SK-N-MC (cell line): ENCODE measurements at regions not wholly inside any gene's neighbourhood (a gene's known extent, or its start where the extent isn't known, plus 50 kb on each side); places are given as distances from the start of the nearest gene placed in this dataset.

Source experiments
- DNase-seq: peaks from one replicate; pipeline ENCODE4 v3.0.0-alpha.2; 2011; ENCODE audit warnings: low read depth, low spot score
- H3K27ac ChIP-seq: fragments of 200-600 bp; sonication (generic); 2 replicates; pipeline ENCODE4 v1.5.1; 2016; ENCODE audit warnings: mixed run types
- H3K36me3 ChIP-seq: fragments of 200-600 bp; sonication (generic); 2 replicates; pipeline ENCODE4 v1.6.1; 2017; ENCODE audit warnings: antibody characterized with exemption, low read length, mixed read lengths; ENCODE audit not compliant: insufficient read depth
- H3K4me3 ChIP-seq: fragments of 200-600 bp; sonication (generic); 2 replicates; pipeline ENCODE4 v1.5.1; 2016
- H3K9ac ChIP-seq: fragments of 200-600 bp; sonication (generic); 2 replicates; pipeline ENCODE4 v1.8.0; 2017; ENCODE audit warnings: mixed run types, mixed read lengths; ENCODE audit not compliant: insufficient read length
- H3K9me3 ChIP-seq: fragments of 200-600 bp; sonication (generic); 2 replicates; pipeline ENCODE4 v1.6.1; 2017; ENCODE audit warnings: low read depth, mild to moderate bottlenecking, antibody characterized with exemption, low read length, moderate library complexity, mixed read lengths
- EZH2 ChIP-seq: fragments of 200-600 bp; sonication (generic); IDR thresholded peaks from one replicate; pipeline ENCODE4 v1.6.1; 2017; ENCODE audit warnings: antibody characterized with exemption
- FOXP2 ChIP-seq: optimal IDR thresholded peaks from 2 replicates; pipeline ENCODE3; 2011; ENCODE audit warnings: mild to moderate bottlenecking, moderate library complexity; ENCODE audit not compliant: insufficient read depth; ENCODE audit errors: extremely low read length, control extremely low read depth
- POLR2AphosphoS5 ChIP-seq: IDR thresholded peaks from 2 replicates; pipeline ENCODE4 v1.6.1; 2012; ENCODE audit warnings: mild to moderate bottlenecking, low read depth, low read length, borderline replicate concordance

DNA sequence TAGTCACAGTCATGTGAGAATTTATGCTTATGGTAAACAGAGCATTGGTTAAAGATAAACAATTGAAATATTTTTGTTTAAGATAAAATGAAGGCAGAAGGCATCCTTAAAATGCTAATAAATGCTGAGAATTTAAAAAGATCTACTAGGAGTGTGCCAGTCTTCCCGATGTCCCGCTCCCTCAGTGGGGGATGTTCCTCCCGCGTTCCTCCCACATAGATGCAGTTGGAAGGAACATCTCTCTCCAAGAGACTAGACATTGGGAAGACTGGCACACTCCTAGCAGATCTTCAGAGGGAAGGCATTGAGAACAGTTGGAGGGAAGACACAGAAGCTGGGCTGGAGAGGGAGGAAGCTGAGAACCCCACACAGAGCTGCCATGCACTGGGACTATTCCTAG is 203.3 kb downstream of the EDN1 start:
- DNase-seq: no peak
- H3K27ac ChIP-seq: no peak overlapping the region
- H3K9ac ChIP-seq: no peak overlapping the region
- H3K9me3 ChIP-seq: no peaks in the 10 kb centered on the region
- H3K4me3 ChIP-seq: no peak overlapping the region
- no peak for TF ChIP-seq EZH2
- no peaks in the 10 kb centered on the region for H3K36me3 ChIP-seq

DNA sequence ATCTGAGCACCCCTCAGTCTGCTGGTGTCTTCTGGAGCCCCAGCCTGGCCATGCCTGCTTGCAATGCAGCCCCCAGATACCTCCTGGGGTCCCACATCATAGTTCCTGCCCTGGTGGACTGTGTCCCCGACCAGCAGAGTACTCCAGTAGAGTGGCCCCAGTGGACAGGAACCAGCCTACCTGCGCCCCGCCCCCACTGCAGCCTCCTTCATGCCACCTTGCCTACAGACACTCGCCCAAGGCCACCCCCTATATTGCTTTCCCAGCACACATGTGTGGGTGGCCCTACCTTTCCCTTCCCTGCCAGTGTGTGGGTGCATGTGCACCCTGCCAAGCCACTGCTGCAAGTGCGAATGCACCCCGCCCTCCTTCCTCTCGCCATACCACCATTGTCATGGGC is 204.0 kb downstream of the EDN1 start:
- no peaks in the 10 kb centered on the region for H3K9me3 ChIP-seq
- no peak overlapping the region for H3K4me3 ChIP-seq
- no peak for TF ChIP-seq FOXP2
- TF ChIP-seq EZH2: no peak
- no peak for TF ChIP-seq POLR2AphosphoS5
- no peaks in the 10 kb centered on the region for H3K36me3 ChIP-seq
- H3K9ac ChIP-seq: no peak overlapping the region
- no peak for DNase-seq
- H3K27ac ChIP-seq: no peak overlapping the region

DNA sequence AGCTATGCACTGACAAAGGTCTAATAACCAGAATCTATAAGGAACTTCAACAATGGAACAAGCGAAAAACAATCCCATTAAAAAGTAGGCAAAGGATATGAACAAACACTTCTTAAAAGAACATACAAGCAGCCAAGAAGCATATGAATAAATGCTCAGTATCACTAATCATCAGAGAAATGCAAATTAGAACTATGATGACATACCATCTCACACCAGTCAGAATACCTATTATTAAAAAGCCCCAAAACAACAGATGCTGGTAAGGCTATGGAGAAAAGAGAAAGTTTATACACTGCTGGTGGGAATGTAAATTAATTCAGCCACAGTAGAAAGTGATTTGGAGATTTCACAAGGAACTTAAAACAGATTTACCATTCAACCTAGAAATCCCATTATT is 211.8 kb downstream of the EDN1 start:
- TF ChIP-seq EZH2: no peak
- no peak for TF ChIP-seq FOXP2
- TF ChIP-seq POLR2AphosphoS5: no peak
- Histone ChIP-seq H3K27ac (no peak overlapping the region), H3K9ac (no peak overlapping the region), H3K9me3 (no peaks in the 10 kb centered on the region), H3K36me3 (no peaks in the 10 kb centered on the region), H3K4me3 (no peak overlapping the region)
- DNase-seq: no peak

DNA sequence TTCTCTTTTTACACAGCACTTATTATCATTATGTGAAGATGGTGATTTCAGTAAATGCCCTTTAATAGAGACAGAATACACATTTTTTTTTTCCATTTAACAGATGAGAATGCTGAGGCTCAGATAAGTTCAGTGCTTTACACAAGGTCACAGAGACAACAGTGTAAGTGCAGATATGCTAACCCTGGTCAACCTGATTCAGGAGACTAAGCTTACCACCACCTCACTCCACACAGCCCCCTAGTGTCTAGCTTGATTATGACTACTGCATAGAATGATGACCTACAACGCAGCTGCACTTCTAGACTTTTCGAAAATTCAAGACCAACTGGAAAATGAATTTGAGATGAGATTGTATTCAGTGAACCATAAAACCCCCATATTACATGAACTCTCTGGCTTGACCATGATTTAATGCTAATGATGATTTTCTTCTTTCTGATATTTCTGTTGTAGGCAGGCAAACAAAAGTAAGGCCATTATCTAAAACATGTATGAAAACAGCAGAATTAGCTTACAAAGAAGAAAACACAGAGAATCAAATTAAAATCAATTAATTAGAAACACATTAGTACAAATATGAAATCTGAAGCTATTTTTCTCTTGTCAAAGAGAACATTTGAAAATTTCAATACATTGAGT is 212.1 kb upstream of the PHACTR1 start:
- Histone ChIP-seq H3K9me3 (no peaks in the 10 kb centered on the region), H3K36me3 (no peaks in the 10 kb centered on the region), H3K27ac (no peak overlapping the region), H3K4me3 (no peak overlapping the region), H3K9ac (no peak overlapping the region)
- no peak for TF ChIP-seq EZH2
- no peak for TF ChIP-seq POLR2AphosphoS5
- TF ChIP-seq FOXP2: no peak
- DNase-seq: no peak

DNA sequence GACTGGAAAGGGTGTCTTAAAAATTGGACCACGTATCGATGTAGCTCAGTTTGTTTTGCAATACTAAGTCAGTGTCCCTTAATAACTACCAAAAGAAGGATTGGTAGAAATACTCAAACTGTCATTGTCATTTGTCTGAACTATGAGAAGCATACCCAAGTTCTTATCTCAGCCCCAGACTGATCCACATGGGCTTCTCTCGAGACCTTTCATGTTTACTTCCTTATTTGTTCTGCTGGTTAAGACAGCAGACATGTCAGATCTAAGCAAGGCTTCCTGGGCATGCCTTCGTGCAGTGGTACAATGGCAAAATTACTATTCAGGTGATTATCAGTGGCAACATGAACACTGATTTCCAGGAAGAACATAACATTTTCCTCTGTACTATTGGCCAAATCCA is 211.1 kb upstream of the PHACTR1 start:
- H3K27ac ChIP-seq: no peak overlapping the region
- H3K4me3 ChIP-seq: no peak overlapping the region
- no peak overlapping the region for H3K9ac ChIP-seq
- H3K36me3 ChIP-seq: no peaks in the 10 kb centered on the region
- no peak for TF ChIP-seq EZH2
- TF ChIP-seq POLR2AphosphoS5: no peak
- no peak for TF ChIP-seq FOXP2
- H3K9me3 ChIP-seq: no peaks in the 10 kb centered on the region
- no peak for DNase-seq

DNA sequence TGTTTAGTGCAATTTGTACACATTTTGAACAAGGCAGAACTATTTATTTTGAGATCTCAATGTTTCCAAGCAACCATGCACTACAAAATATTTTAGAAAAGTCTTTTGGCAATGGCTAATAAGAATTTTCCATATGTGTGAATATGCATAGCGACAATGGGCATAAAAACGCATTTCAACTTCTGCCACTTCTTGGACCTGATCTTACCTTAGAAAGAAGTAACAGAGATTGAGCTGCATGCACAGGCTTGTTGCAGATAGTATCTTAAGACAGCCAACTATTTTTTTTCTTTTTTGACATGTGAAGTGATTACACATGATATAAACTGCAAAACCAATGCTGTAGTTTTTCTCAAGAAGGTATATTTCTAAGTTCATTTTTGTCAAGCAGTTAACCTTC is 210.4 kb upstream of the PHACTR1 start:
- no peak for TF ChIP-seq FOXP2
- H3K9me3 ChIP-seq: no peaks in the 10 kb centered on the region
- H3K27ac ChIP-seq: no peak overlapping the region
- no peak for DNase-seq
- H3K4me3 ChIP-seq: no peak overlapping the region
- H3K9ac ChIP-seq: no peak overlapping the region
- H3K36me3 ChIP-seq: no peaks in the 10 kb centered on the region

DNA sequence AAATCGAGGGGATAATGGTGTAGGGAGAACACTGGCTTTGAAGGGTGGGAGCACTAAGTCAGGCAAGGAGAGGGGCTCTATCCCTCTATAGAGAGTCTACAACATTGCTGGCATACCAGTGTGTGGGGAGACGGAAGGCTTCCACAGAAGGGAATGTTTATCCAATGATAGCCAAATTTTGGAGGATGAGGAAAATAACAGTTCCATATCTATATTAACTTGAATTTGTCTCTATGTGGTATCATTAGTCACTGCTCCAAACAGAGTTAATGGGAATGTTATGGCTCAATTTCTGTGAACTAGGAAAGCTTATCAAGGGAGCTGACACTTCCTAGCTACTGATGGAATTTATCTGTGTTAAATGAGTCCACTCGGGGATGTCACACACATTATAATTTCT is 208.9 kb upstream of the PHACTR1 start:
- H3K27ac ChIP-seq: no peak overlapping the region
- H3K9ac ChIP-seq: no peak overlapping the region
- TF ChIP-seq POLR2AphosphoS5 (no peak), EZH2 (no peak), FOXP2 (no peak)
- H3K36me3 ChIP-seq: no peaks in the 10 kb centered on the region
- no peak for DNase-seq
- no peaks in the 10 kb centered on the region for H3K9me3 ChIP-seq
- H3K4me3 ChIP-seq: no peak overlapping the region

DNA sequence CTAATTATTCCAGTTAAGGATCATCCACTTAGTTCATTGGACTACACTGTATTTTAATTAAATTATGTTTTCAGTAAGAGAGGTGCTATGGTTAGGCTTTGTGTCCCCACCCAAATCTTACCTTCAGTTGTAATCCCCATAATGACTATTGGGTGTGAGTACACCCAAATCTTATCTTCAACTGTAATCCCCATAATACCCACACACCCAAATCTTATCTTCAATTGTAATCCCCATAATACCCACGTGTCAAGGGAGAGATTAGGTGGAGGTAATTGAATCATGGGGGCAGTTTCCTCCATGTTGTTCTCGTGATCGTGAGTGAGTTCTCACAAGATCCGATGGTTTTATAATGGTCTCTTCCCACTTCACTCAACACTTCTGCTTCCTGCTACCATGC is 208.0 kb upstream of the PHACTR1 start:
- TF ChIP-seq FOXP2 (no peak), EZH2 (no peak), POLR2AphosphoS5 (no peak)
- no peak overlapping the region for H3K4me3 ChIP-seq
- H3K27ac ChIP-seq: no peak overlapping the region
- no peak overlapping the region for H3K9ac ChIP-seq
- no peaks in the 10 kb centered on the region for H3K9me3 ChIP-seq
- no peaks in the 10 kb centered on the region for H3K36me3 ChIP-seq
- no peak for DNase-seq

DNA sequence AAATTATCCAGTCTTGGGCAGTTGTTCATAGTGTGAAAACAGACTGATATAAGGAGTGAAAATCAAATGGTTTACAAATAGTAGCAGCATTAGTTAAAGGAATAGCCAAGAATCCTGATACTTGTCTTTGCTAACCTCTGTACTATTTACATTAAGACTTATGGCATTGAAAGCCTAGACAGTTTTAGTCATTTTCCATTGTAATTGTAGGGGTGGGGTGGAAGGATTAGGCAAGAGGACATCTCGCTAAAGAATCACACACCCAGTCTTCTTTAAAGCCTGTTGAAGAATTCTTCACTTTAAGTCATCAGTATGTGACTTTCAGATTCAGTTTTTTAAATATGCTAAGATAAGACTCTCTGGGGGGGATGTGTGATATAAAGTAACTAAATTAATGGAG is 207.5 kb upstream of the PHACTR1 start:
- Histone ChIP-seq H3K9me3 (no peaks in the 10 kb centered on the region), H3K9ac (no peak overlapping the region), H3K27ac (no peak overlapping the region), H3K4me3 (no peak overlapping the region), H3K36me3 (no peaks in the 10 kb centered on the region)
- no peak for DNase-seq
- TF ChIP-seq EZH2: no peak
- TF ChIP-seq POLR2AphosphoS5: no peak
- TF ChIP-seq FOXP2: no peak
